Smooth muscle cell (in vitro differentiated cells): ENCODE measurements at regions not wholly inside any gene's neighbourhood (a gene's known extent, or its start where the extent isn't known, plus 50 kb on each side); places are given as distances from the start of the nearest gene placed in this dataset.

Experiments
- DNase-seq: peaks from one replicate; lab custom pipeline; 2025; ENCODE audit not compliant: unreplicated experiment; lab: John Stamatoyannopoulos, UW
- H2AFZ ChIP-seq: fragments of 200-600 bp; sonication (generic); 2 replicates; pipeline ENCODE4 v1.6.0; 2016; ENCODE audit warnings: antibody characterized with exemption, low read depth, mild to moderate bottlenecking
- H3F3A ChIP-seq: fragments of 200-600 bp; sonication (generic); 2 replicates; pipeline ENCODE4 v1.6.0; 2017; ENCODE audit warnings: antibody characterized with exemption, low read depth
- H3K27ac ChIP-seq: fragments of 200-600 bp; sonication (generic); 2 replicates; pipeline ENCODE4 v1.5.1; 2016; ENCODE audit warnings: low read depth, mild to moderate bottlenecking
- H3K27me3 ChIP-seq: fragments of 200-600 bp; sonication (generic); 2 replicates; pipeline ENCODE4 v1.6.1; 2016; ENCODE audit warnings: low read depth, mild to moderate bottlenecking
- H3K36me3 ChIP-seq: fragments of 200-600 bp; sonication (generic); 2 replicates; pipeline ENCODE4 v1.5.1; 2016; ENCODE audit warnings: low read depth
- H3K4me1 ChIP-seq: fragments of 200-600 bp; sonication (generic); 2 replicates; pipeline ENCODE4 v1.5.1; 2016; ENCODE audit warnings: low read depth
- H3K4me2 ChIP-seq: fragments of 200-600 bp; sonication (generic); 2 replicates; pipeline ENCODE4 v1.6.0; 2016; ENCODE audit warnings: mild to moderate bottlenecking
- H3K4me3 ChIP-seq: fragments of 200-600 bp; sonication (generic); 2 replicates; pipeline ENCODE4 v1.5.1; 2016; ENCODE audit warnings: mild to moderate bottlenecking
- H3K79me2 ChIP-seq: fragments of 200-600 bp; sonication (generic); 2 replicates; pipeline ENCODE4 v1.6.0; 2016; ENCODE audit warnings: low read depth, mild to moderate bottlenecking
- H3K9ac ChIP-seq: fragments of 200-600 bp; sonication (generic); 2 replicates; pipeline ENCODE4 v1.6.0; 2016; ENCODE audit warnings: low read depth
- H3K9me3 ChIP-seq: fragments of 200-600 bp; sonication (generic); replicated peaks from 2 replicates; pipeline ENCODE4 v1.5.1; 2016; ENCODE audit warnings: low read depth
- H4K20me1 ChIP-seq: fragments of 200-600 bp; sonication (generic); 2 replicates; pipeline ENCODE4 v1.6.0; 2016; ENCODE audit warnings: low read depth
- CTCF ChIP-seq: fragments of 200-600 bp; sonication (generic); IDR thresholded peaks from 2 replicates; pipeline ENCODE4 v1.5.1; 2017; ENCODE audit warnings: borderline replicate concordance, mild to moderate bottlenecking, antibody characterized with exemption; ENCODE audit not compliant: insufficient read depth, poor library complexity, severe bottlenecking
- WGBS: methylation state at CpG from one replicate; pipeline ENCODE4 v1.1.7; 2016; ENCODE audit warnings: low lambda C conversion rate; 5-methylcytosine and 5-hydroxymethylcytosine counted together

GRCh38 chr2:75925331-75926024, 214.8 kb upstream of the GCFC2 start:
- H2AFZ ChIP-seq: no peak overlapping the region
- DNase-seq: no peak
- H3K9me3 ChIP-seq: no peaks in the 10 kb centered on the region
- no peaks in the 10 kb centered on the region for H3K36me3 ChIP-seq
- peaks cover 9% of the 10 kb centered on the region for H3K4me1 ChIP-seq
- no peaks in the 10 kb centered on the region for H3K79me2 ChIP-seq
- H3K4me2 ChIP-seq: no peak overlapping the region
- no peaks in the 10 kb centered on the region for H3F3A ChIP-seq
- H3K4me3 ChIP-seq: no peak overlapping the region
- WGBS: 89% methylated on average over 3 of the region's 3 CpGs
- H3K27me3 ChIP-seq: no peaks in the 10 kb centered on the region
- no peak overlapping the region for H3K27ac ChIP-seq
- H4K20me1 ChIP-seq: no peaks in the 10 kb centered on the region
- no peak for TF ChIP-seq CTCF
- H3K9ac ChIP-seq: no peak overlapping the region

GRCh38 chr2:75922191-75922590, 211.5 kb upstream of the GCFC2 start:
- 88% methylated on average over 2 of the region's 2 CpGs for WGBS
- H3K27me3 ChIP-seq: no peaks in the 10 kb centered on the region
- no peaks in the 10 kb centered on the region for H4K20me1 ChIP-seq

GRCh38 chr2:75920859-75921551, 210.3 kb upstream of the GCFC2 start:
- Histone ChIP-seq H3K79me2 (no peaks in the 10 kb centered on the region), H3K4me1 (peaks cover 9% of the 10 kb centered on the region), H3K9me3 (no peaks in the 10 kb centered on the region), H3K4me2 (no peak overlapping the region), H4K20me1 (no peaks in the 10 kb centered on the region), H2AFZ (no peak overlapping the region), H3K4me3 (no peak overlapping the region), H3K36me3 (no peaks in the 10 kb centered on the region), H3K27ac (no peak overlapping the region), H3K27me3 (no peaks in the 10 kb centered on the region), H3F3A (no peaks in the 10 kb centered on the region), H3K9ac (no peak overlapping the region)
- no peak for DNase-seq
- WGBS: 65% methylated on average over 8 of the region's 8 CpGs
- no peak for TF ChIP-seq CTCF

More at GRCh38 chr2:75922191-75922590, 211.5 kb upstream of the GCFC2 start:
- Histone ChIP-seq H3K79me2 (no peaks in the 10 kb centered on the region), H3K27ac (no peak overlapping the region), H3K36me3 (no peaks in the 10 kb centered on the region), H3K4me2 (no peak overlapping the region), H2AFZ (no peak overlapping the region), H3F3A (no peaks in the 10 kb centered on the region), H3K9ac (no peak overlapping the region), H3K4me1 (peaks cover 9% of the 10 kb centered on the region), H3K9me3 (no peaks in the 10 kb centered on the region), H3K4me3 (no peak overlapping the region)
- TF ChIP-seq CTCF: no peak
- no peak for DNase-seq
